H1 (cell line): ENCODE measurements at regions not wholly inside any gene's neighbourhood (a gene's known extent, or its start where the extent isn't known, plus 50 kb on each side); places are given as distances from the start of the nearest gene placed in this dataset.

ENCODE experiments used
- CTCF ChIA-PET: fragments of 300-600 bp; sonication (Branson Sonifier 250); formaldehyde crosslinking; loops from one replicate; lab custom pipeline; 2021; ENCODE audit not compliant: partially characterized antibody; lab: Charles Lee
- POLR2A ChIA-PET: fragments of 300-600 bp; sonication (Branson Sonifier 250); formaldehyde crosslinking; loops from one replicate; lab custom pipeline; 2021; ENCODE audit warnings: inconsistent platforms; ENCODE audit not compliant: partially characterized antibody; lab: Charles Lee
- DNase-seq, 2 experiments: peaks; one replicate each; pipeline versions ENCODE4 v3.0.0 to v3.0.0-alpha.2; 2010 to 2022; ENCODE audit warnings: low spot score in 2 of 2, low read depth in 1 of 2, mixed read lengths in 1 of 2
- FAIRE-seq: peaks from 2 replicates; lab custom pipeline; 2011; peaks lifted over from hg19 to GRCh38; lab: Jason Lieb, UNC
- H2AFZ ChIP-seq: 2 replicates; pipeline ENCODE4 v1.8.1; 2012; ENCODE audit warnings: low read length, inconsistent platforms
- H2AK5ac ChIP-seq: 2 replicates; pipeline ENCODE4 v1.6.1; 2013; ENCODE audit warnings: low read depth, low read length
- H2BK120ac ChIP-seq: replicated peaks from 2 replicates; pipeline ENCODE3; 2013; ENCODE audit warnings: low read depth, low read length, inconsistent platforms
- H2BK12ac ChIP-seq: 2 replicates; pipeline ENCODE4 v1.6.1; 2013; ENCODE audit warnings: low read depth, low read length
- H2BK15ac ChIP-seq: 2 replicates; pipeline ENCODE4 v1.6.1; 2013; ENCODE audit warnings: low read length
- H2BK20ac ChIP-seq: 2 replicates; pipeline ENCODE4 v1.6.1; 2013; ENCODE audit warnings: low read length
- H2BK5ac ChIP-seq: 2 replicates; pipeline ENCODE4 v1.6.1; 2013; ENCODE audit warnings: low read depth, low read length
- H3K14ac ChIP-seq: 2 replicates; pipeline ENCODE4 v1.6.1; 2013; ENCODE audit warnings: inconsistent platforms; ENCODE audit not compliant: insufficient read length
- H3K18ac ChIP-seq: 2 replicates; pipeline ENCODE4 v1.6.1; 2013; ENCODE audit warnings: low read length; ENCODE audit errors: extremely low read depth
- H3K23ac ChIP-seq: 2 replicates; pipeline ENCODE4 v1.6.1; 2013; ENCODE audit warnings: inconsistent platforms; ENCODE audit not compliant: insufficient read length
- H3K23me2 ChIP-seq: 2 replicates; pipeline ENCODE4 v1.6.1; 2013; ENCODE audit warnings: low read depth, low read length
- H3K27ac ChIP-seq: 2 replicates; pipeline ENCODE4 v1.6.1; 2011; ENCODE audit warnings: low read depth, low read length, inconsistent platforms
- H3K27me3 ChIP-seq, 4 experiments: replicated peaks in 1 of 4; 1 replicate in 1 of 4; 2 replicates in 3 of 4; pipeline versions ENCODE4 v1.6.1 to v1.8.1; 2011 to 2013; ENCODE audit warnings: low read length in 3 of 4, mild to moderate bottlenecking in 3 of 4, inconsistent platforms in 2 of 4, mixed read lengths in 2 of 4, moderate library complexity in 1 of 4; ENCODE audit not compliant: control insufficient read depth in 3 of 4, insufficient read depth in 3 of 4; ENCODE audit errors: extremely low read depth in 1 of 4
- H3K36me3 ChIP-seq, 4 experiments: 2 replicates each; pipeline versions ENCODE4 v1.6.1 to v1.8.1; 2011 to 2013; ENCODE audit warnings: mild to moderate bottlenecking in 4 of 4, low read length in 3 of 4, moderate library complexity in 2 of 4, control low read depth in 1 of 4, inconsistent platforms in 1 of 4; ENCODE audit not compliant: insufficient read depth in 4 of 4, control insufficient read depth in 2 of 4
- H3K4ac ChIP-seq: replicated peaks from 2 replicates; pipeline ENCODE3; 2013; ENCODE audit warnings: low read length, low read depth, mixed read lengths, inconsistent platforms; ENCODE audit not compliant: insufficient read length
- H3K4me1 ChIP-seq, 4 experiments: replicated peaks in 1 of 4; 1 replicate in 1 of 4; 2 replicates in 3 of 4; pipeline versions ENCODE4 v1.6.1 to v1.8.1; 2011 to 2013; ENCODE audit warnings: low read length in 3 of 4, inconsistent platforms in 2 of 4, mixed read lengths in 1 of 4; ENCODE audit not compliant: insufficient read depth in 4 of 4, control insufficient read depth in 3 of 4
- H3K4me2 ChIP-seq, 2 experiments: 2 replicates each; pipeline versions ENCODE4 v1.6.1 to v1.8.1; 2011 to 2013; ENCODE audit warnings: low read depth in 2 of 2, low read length in 2 of 2, control low read depth in 1 of 2, inconsistent platforms in 1 of 2, mild to moderate bottlenecking in 1 of 2; ENCODE audit not compliant: insufficient read depth in 1 of 2
- H3K4me3 ChIP-seq, 4 experiments: fragments of 200-600, 300-600 bp in 1 of 4; sonication (generic), shearing (Covaris generic), sonication (Bioruptor Twin) in 1 of 4; 2 replicates each; pipeline versions ENCODE4 v1.5.1 to v1.8.1; 2011 to 2016; ENCODE audit warnings: low read length in 4 of 4, low read depth in 3 of 4, control low read depth in 2 of 4, inconsistent platforms in 2 of 4, mild to moderate bottlenecking in 2 of 4, mixed read lengths in 1 of 4, moderate library complexity in 1 of 4; ENCODE audit not compliant: insufficient read depth in 2 of 4; ENCODE audit errors: extremely low read depth in 1 of 4
- H3K56ac ChIP-seq: replicated peaks from 2 replicates; pipeline ENCODE3; 2013; ENCODE audit warnings: low read depth, mild to moderate bottlenecking, mixed read lengths, low read length, inconsistent platforms; ENCODE audit not compliant: insufficient read length
- H3K79me1 ChIP-seq: 2 replicates; pipeline ENCODE4 v1.6.1; 2013; ENCODE audit warnings: low read depth, low read length, control low read depth
- H3K79me2 ChIP-seq, 2 experiments: 2 replicates each; pipeline versions ENCODE4 v1.6.1 to v1.8.1; 2012 to 2013; ENCODE audit warnings: low read length in 2 of 2, mild to moderate bottlenecking in 2 of 2, inconsistent platforms in 1 of 2; ENCODE audit not compliant: insufficient read depth in 2 of 2, control insufficient read depth in 1 of 2
- H3K9ac ChIP-seq, 4 experiments: replicated peaks in 1 of 4; 1 replicate in 1 of 4; 2 replicates in 3 of 4; pipeline versions ENCODE4 v1.6.1 to v1.8.1; 2011 to 2013; ENCODE audit warnings: low read depth in 3 of 4, low read length in 3 of 4, control low read depth in 2 of 4, mild to moderate bottlenecking in 2 of 4, moderate library complexity in 2 of 4, inconsistent platforms in 1 of 4; ENCODE audit errors: extremely low read depth in 1 of 4
- H3K9me3 ChIP-seq, 2 experiments: 2 replicates each; pipeline versions ENCODE4 v1.6.1 to v1.8.1; 2012 to 2013; ENCODE audit warnings: mild to moderate bottlenecking in 2 of 2, moderate library complexity in 2 of 2, control low read depth in 1 of 2, inconsistent platforms in 1 of 2, low read depth in 1 of 2, low read length in 1 of 2, mixed read lengths in 1 of 2; ENCODE audit not compliant: insufficient read depth in 2 of 2
- H4K20me1 ChIP-seq, 2 experiments: replicated peaks in 1 of 2; 2 replicates each; pipeline versions ENCODE3 to v1.8.1; 2011 to 2013; ENCODE audit warnings: inconsistent platforms in 2 of 2, low read length in 2 of 2, mild to moderate bottlenecking in 1 of 2; ENCODE audit not compliant: insufficient read depth in 2 of 2, control insufficient read depth in 1 of 2
- H4K5ac ChIP-seq: 2 replicates; pipeline ENCODE4 v1.6.1; 2013; ENCODE audit warnings: low read length, low read depth, mixed read lengths, inconsistent platforms; ENCODE audit not compliant: insufficient read length
- H4K8ac ChIP-seq: 2 replicates; pipeline ENCODE4 v1.8.0; 2013; ENCODE audit warnings: mild to moderate bottlenecking, moderate library complexity, low read length, inconsistent platforms; ENCODE audit not compliant: insufficient read depth; ENCODE audit errors: extremely low read depth
- H4K91ac ChIP-seq: replicated peaks from 2 replicates; pipeline ENCODE3; 2013; ENCODE audit warnings: low read length, mixed read lengths, inconsistent platforms; ENCODE audit not compliant: insufficient read length
- ATF2 ChIP-seq: IDR thresholded peaks from 2 replicates; pipeline ENCODE4 v1.6.1; 2012; ENCODE audit warnings: low read length, inconsistent platforms
- CHD2 ChIP-seq: IDR thresholded peaks from 2 replicates; pipeline ENCODE4 v1.6.1; 2012; ENCODE audit warnings: low read length, improper control_type of control experiment
- EP300 ChIP-seq, 2 experiments: IDR thresholded peaks; 1 replicate in 1 of 2; 2 replicates in 1 of 2; pipeline ENCODE4 v1.6.1; 2011 to 2012; ENCODE audit warnings: low read depth in 2 of 2, low read length in 2 of 2, mild to moderate bottlenecking in 2 of 2, borderline replicate concordance in 1 of 2, inconsistent platforms in 1 of 2, moderate library complexity in 1 of 2
- FOSL1 ChIP-seq: IDR thresholded peaks from 2 replicates; pipeline ENCODE4 v1.6.1; 2011; ENCODE audit warnings: mild to moderate bottlenecking, low read depth, low read length, moderate library complexity; ENCODE audit not compliant: insufficient read depth
- KDM4A ChIP-seq: IDR thresholded peaks from one replicate; pipeline ENCODE4 v1.7.1; 2012; ENCODE audit warnings: low read depth, mild to moderate bottlenecking, moderate library complexity, low read length, inconsistent platforms; ENCODE audit not compliant: severe bottlenecking
- MAX ChIP-seq: IDR thresholded peaks from 2 replicates; pipeline ENCODE4 v1.6.1; 2012; ENCODE audit warnings: inconsistent platforms
- RNF2 ChIP-seq: fragments of 200-900, 300-1000 bp; sonication (generic); IDR thresholded peaks from 2 replicates; pipeline ENCODE4 v1.7.1; 2016; ENCODE audit warnings: borderline replicate concordance, low read depth, mild to moderate bottlenecking, antibody characterized with exemption, low read length; ENCODE audit not compliant: poor library complexity, severe bottlenecking; ENCODE audit errors: missing control alignments
- SP1 ChIP-seq: IDR thresholded peaks from 2 replicates; pipeline ENCODE4 v1.6.1; 2011; ENCODE audit warnings: low read depth, low read length
- WGBS, 2 experiments: shearing (Covaris generic) in 1 of 2; methylation state at CpG; one replicate each; pipeline versions ENCODE4 v1.1.6 to v1.1.7; 2013 to 2015; ENCODE audit warnings: low lambda C conversion rate in 2 of 2, mixed read lengths in 2 of 2, inconsistent platforms in 1 of 2, low coverage in 1 of 2, missing lambda C conversion rate in 1 of 2; ENCODE audit not compliant: insufficient replicate concordance in 2 of 2, insufficient coverage in 1 of 2, insufficient read length in 1 of 2; ENCODE audit errors: extremely low coverage in 1 of 2, missing lambda C conversion rate in 1 of 2; 5-methylcytosine and 5-hydroxymethylcytosine counted together

- no peaks in the 10 kb centered on the region for H3K23me2 ChIP-seq
- H3K14ac ChIP-seq: no peak overlapping the region
- FAIRE-seq (no peak), DNase-seq (no peak)
- H3K79me1 ChIP-seq: no peaks in the 10 kb centered on the region
- no peak overlapping the region for H2BK12ac ChIP-seq
- no peak overlapping the region for H2BK20ac ChIP-seq
- H3K4ac ChIP-seq: no peak overlapping the region
- POLR2A ChIA-PET: no interaction called here
- no peaks in the 10 kb centered on the region for H3K27me3 ChIP-seq
- no peaks in the 10 kb centered on the region for H4K20me1 ChIP-seq
- H3K56ac ChIP-seq: no peak overlapping the region
- H4K5ac ChIP-seq: no peak overlapping the region
- no peak overlapping the region for H2BK15ac ChIP-seq
- no peaks in the 10 kb centered on the region for H3K9me3 ChIP-seq
- H3K36me3 ChIP-seq: no peaks in the 10 kb centered on the region
- no peak overlapping the region for H3K23ac ChIP-seq
- no peak overlapping the region for H3K4me2 ChIP-seq
- H3K79me2 ChIP-seq: no peaks in the 10 kb centered on the region
- H2BK5ac ChIP-seq: no peak overlapping the region
- 86% methylated on average over 2 of the region's 2 CpGs; no CpG with 5 or more reads in 1 of the 2 experiments for WGBS, 2 experiments
- no peaks in the 10 kb centered on the region for H3K4me1 ChIP-seq
- no peak overlapping the region for H4K8ac ChIP-seq
- no peak overlapping the region for H2AFZ ChIP-seq
- H2AK5ac ChIP-seq: no peak overlapping the region
- no peak overlapping the region for H3K9ac ChIP-seq
- H3K27ac ChIP-seq: no peak overlapping the region
- CTCF ChIA-PET: no interaction called here
- no peak overlapping the region for H3K18ac ChIP-seq
- H2BK120ac ChIP-seq: no peak overlapping the region
- no peak overlapping the region for H4K91ac ChIP-seq
- TF ChIP-seq ATF2 (no peak), SP1 (no peak), CHD2 (no peak), FOSL1 (no peak), KDM4A (no peak), RNF2 (no peak), EP300 (IDR thresholded peaks at IDR 0.05; ENCODE audit: borderline replicate concordance in 1 of 2, low read depth in 2 of 2, low read length in 2 of 2) (no peak), MAX (no peak)
- H3K4me3 ChIP-seq: no peak overlapping the region
Measured at GRCh38 chr5:33258553-33258952, 182.2 kb upstream of the TARS1 start.
